ENCODE measurements at regions not wholly inside any gene's neighbourhood (a gene's known extent, or its start where the extent isn't known, plus 50 kb on each side); places are given as distances from the start of the nearest gene placed in this dataset.

DNA sequence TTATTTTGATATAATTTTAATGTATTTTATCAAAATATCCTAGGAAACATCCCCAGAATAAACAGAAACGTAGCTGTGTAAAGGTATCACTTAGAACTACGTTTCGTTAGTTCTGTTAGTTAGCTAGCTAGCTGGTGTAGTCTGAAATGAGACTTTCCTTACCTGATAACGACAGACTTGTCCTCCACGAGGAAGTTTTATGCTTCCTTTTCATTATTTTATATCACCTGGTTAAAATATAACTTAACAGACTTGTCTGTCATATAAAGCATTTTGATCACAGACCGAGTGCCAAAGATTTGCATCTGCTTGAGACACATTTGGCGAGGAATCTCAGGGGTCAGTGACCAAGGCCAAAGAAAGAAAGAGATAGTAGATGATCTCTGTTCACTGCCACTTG, 829.5 kb downstream of the VGLL3 start:
- intact Hi-C loops (cut with micrococcal nuclease), result no loop called here

DNA sequence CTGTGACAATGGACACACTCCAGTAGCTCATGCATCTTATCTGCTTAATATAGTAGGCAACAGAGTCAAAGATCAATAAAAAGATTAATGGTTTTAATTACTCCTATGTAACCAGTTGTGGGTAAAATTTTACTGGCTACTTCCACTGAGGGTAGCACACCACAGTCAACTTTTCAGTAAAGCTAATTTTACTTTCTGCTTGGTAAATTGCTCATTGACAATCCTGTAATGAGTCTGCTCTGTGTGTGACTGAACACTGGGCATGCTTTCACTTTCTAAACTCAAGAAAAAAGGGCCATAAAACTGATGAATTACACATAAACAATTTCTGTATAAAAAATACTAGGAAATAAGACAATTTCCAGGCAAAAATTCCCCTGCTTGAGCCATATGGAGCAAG, 838.3 kb downstream of the VGLL3 start:
- POLR2A ChIA-PET, result no interaction called here

More for the DNA sequence above, 829.5 kb downstream of the VGLL3 start:
- ChIA-PET POLR2A (no interaction called here), CTCF (no interaction called here)
- Mint-ChIP-seq H3K27ac (no peak overlapping the region), H3K9me3 (ENCODE audit: insufficient read depth) (peaks cover 3% of the 10 kb centered on the region), H3K27me3 (no peaks in the 10 kb centered on the region), H3K4me3 (no peak overlapping the region), H3K4me1 (no peaks in the 10 kb centered on the region)
- ATAC-seq (ENCODE audit: low read depth) (no peak), DNase-seq (no peak)
- Histone ChIP-seq H4K20me1 (ENCODE audit: control insufficient read depth, insufficient read depth, low read length, poor library complexity, severe bottlenecking) (no peaks in the 10 kb centered on the region), H3K4me2 (replicated peaks; ENCODE audit: low read depth, low read length, poor library complexity, severe bottlenecking) (no peak overlapping the region), H3K27me3 (replicated peaks in 1 of 4; ENCODE audit: control extremely low read depth in 1 of 4, control insufficient read depth in 3 of 4, insufficient read depth in 4 of 4, low read length in 3 of 4) (no peaks in the 10 kb centered on the region), H3K27ac (ENCODE audit: low read length in 2 of 2) (no peak overlapping the region), H2AFZ (ENCODE audit: insufficient read depth, low read depth, low read length, poor library complexity, severe bottlenecking) (no peak overlapping the region), H3K9me3 (ENCODE audit: control extremely low read depth in 1 of 3, control insufficient read depth in 2 of 3, insufficient read depth in 1 of 3, low read length in 2 of 3) (no peaks in the 10 kb centered on the region), H3K9ac (ENCODE audit: low read length) (no peak overlapping the region), H3K36me3 (replicated peaks in 1 of 2; ENCODE audit: control extremely low read depth in 1 of 2, control insufficient read depth in 1 of 2, extremely low read depth in 1 of 2, insufficient read depth in 2 of 2, low read length in 1 of 2) (no peaks in the 10 kb centered on the region), H3K4me3 (ENCODE audit: control extremely low read depth in 1 of 5, extremely low read depth in 1 of 5, insufficient read depth in 1 of 5, low read depth in 2 of 5, low read length in 4 of 5) (no peak overlapping the region), H3K4me1 (ENCODE audit: control insufficient read depth in 2 of 2, insufficient read depth in 2 of 2, low read length in 2 of 2) (no peaks in the 10 kb centered on the region), H3K79me2 (ENCODE audit: control insufficient read depth, insufficient read depth, low read length) (no peaks in the 10 kb centered on the region)
- no CpG with 5 or more reads among the region's 7 CpGs for WGBS (ENCODE audit: insufficient coverage)
- TF ChIP-seq, protein P1, sequence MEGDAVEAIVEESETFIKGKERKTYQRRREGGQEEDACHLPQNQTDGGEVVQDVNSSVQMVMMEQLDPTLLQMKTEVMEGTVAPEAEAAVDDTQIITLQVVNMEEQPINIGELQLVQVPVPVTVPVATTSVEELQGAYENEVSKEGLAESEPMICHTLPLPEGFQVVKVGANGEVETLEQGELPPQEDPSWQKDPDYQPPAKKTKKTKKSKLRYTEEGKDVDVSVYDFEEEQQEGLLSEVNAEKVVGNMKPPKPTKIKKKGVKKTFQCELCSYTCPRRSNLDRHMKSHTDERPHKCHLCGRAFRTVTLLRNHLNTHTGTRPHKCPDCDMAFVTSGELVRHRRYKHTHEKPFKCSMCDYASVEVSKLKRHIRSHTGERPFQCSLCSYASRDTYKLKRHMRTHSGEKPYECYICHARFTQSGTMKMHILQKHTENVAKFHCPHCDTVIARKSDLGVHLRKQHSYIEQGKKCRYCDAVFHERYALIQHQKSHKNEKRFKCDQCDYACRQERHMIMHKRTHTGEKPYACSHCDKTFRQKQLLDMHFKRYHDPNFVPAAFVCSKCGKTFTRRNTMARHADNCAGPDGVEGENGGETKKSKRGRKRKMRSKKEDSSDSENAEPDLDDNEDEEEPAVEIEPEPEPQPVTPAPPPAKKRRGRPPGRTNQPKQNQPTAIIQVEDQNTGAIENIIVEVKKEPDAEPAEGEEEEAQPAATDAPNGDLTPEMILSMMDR (IDR thresholded peaks at IDR 0.05), result no peak

More for the DNA sequence above, 838.3 kb downstream of the VGLL3 start:
- Mint-ChIP-seq H3K27ac (no peak overlapping the region), H3K27me3 (no peaks in the 10 kb centered on the region), H3K4me1 (no peaks in the 10 kb centered on the region), H3K9me3 (ENCODE audit: insufficient read depth) (no peaks in the 10 kb centered on the region), H3K4me3 (no peak overlapping the region)
- TF ChIP-seq EZH2 (IDR thresholded peaks at IDR 0.05; ENCODE audit: borderline replicate concordance, insufficient read depth, low read depth, low read length, poor library complexity, severe bottlenecking), result no peak
- TF ChIP-seq, protein P1 (IDR thresholded peaks at IDR 0.05), result no peak
- Histone ChIP-seq H4K20me1 (ENCODE audit: control insufficient read depth, insufficient read depth, low read length, poor library complexity, severe bottlenecking) (no peaks in the 10 kb centered on the region), H3K4me1 (ENCODE audit: control insufficient read depth in 2 of 2, insufficient read depth in 2 of 2, low read length in 2 of 2) (no peaks in the 10 kb centered on the region), H3K36me3 (replicated peaks in 1 of 2; ENCODE audit: control extremely low read depth in 1 of 2, control insufficient read depth in 1 of 2, extremely low read depth in 1 of 2, insufficient read depth in 2 of 2, low read length in 1 of 2) (no peaks in the 10 kb centered on the region), H3K4me2 (replicated peaks; ENCODE audit: low read depth, low read length, poor library complexity, severe bottlenecking) (no peak overlapping the region), H3K9ac (ENCODE audit: low read length) (no peak overlapping the region), H3K9me3 (ENCODE audit: control extremely low read depth in 1 of 3, control insufficient read depth in 2 of 3, insufficient read depth in 1 of 3, low read length in 2 of 3) (no peaks in the 10 kb centered on the region), H3K4me3 (ENCODE audit: control extremely low read depth in 1 of 5, extremely low read depth in 1 of 5, insufficient read depth in 1 of 5, low read depth in 2 of 5, low read length in 4 of 5) (no peak overlapping the region), H3K79me2 (ENCODE audit: control insufficient read depth, insufficient read depth, low read length) (no peaks in the 10 kb centered on the region), H2AFZ (ENCODE audit: insufficient read depth, low read depth, low read length, poor library complexity, severe bottlenecking) (no peak overlapping the region), H3K27ac (ENCODE audit: low read length in 2 of 2) (no peak overlapping the region), H3K27me3 (replicated peaks in 1 of 4; ENCODE audit: control extremely low read depth in 1 of 4, control insufficient read depth in 3 of 4, insufficient read depth in 4 of 4, low read length in 3 of 4) (no peaks in the 10 kb centered on the region)
- DNase-seq (no peak), ATAC-seq (ENCODE audit: low read depth) (no peak)
- intact Hi-C loops (cut with micrococcal nuclease), result no loop called here
- CTCF ChIA-PET, result no interaction called here
